Caco-2 (cell line): ENCODE measurements at regions not wholly inside any gene's neighbourhood (a gene's known extent, or its start where the extent isn't known, plus 50 kb on each side); places are given as distances from the start of the nearest gene placed in this dataset.
"Not testable (repeated sequence)": the region's sequence is repeated elsewhere in the genome, so short reads cannot be mapped to it uniquely, and the experiment has no call there.

Experiments
- BruUV-seq: library from RNA; stranded (reverse); fragments of 400-500 nt; replicated peaks from 2 replicates; lab custom pipeline; 2021; lab: Mats Ljungman, UMichigan
- CTCF ChIA-PET: fragments of 300-600 bp; sonication (Branson Sonifier 250); formaldehyde crosslinking; loops from one replicate; lab custom pipeline; 2022; ENCODE audit warnings: antibody characterized with exemption; lab: Charles Lee
- POLR2A ChIA-PET: fragments of 300-600 bp; sonication (Branson Sonifier 250); formaldehyde crosslinking; loops from one replicate; lab custom pipeline; 2022; ENCODE audit warnings: antibody characterized with exemption; lab: Charles Lee
- DNase-seq, 2 experiments: peaks; one replicate each; pipeline versions ENCODE4 v3.0.0 to v3.0.0-alpha.2; 2020 to 2022
- H3K27me3 ChIP-seq: replicated peaks from 2 replicates; pipeline ENCODE4 v1.6.0; 2011; ENCODE audit warnings: low read length; ENCODE audit not compliant: control insufficient read depth, insufficient read depth
- H3K36me3 ChIP-seq: 2 replicates; pipeline ENCODE4 v1.5.1; 2011; ENCODE audit warnings: low read length; ENCODE audit not compliant: control insufficient read depth, insufficient read depth
- H3K4me1 ChIP-seq: fragments of 250-450 bp; sonication (Bioruptor Pico); 2 replicates; pipeline ENCODE4 v1.5.1; 2020; ENCODE audit warnings: mild to moderate bottlenecking
- H3K4me3 ChIP-seq: 2 replicates; pipeline ENCODE4 v1.5.1; 2011; ENCODE audit warnings: low read depth, mild to moderate bottlenecking, control low read depth, low read length
- H3K9me3 ChIP-seq: fragments of 250-450 bp; sonication (Bioruptor Pico); 2 replicates; pipeline ENCODE4 v1.5.1; 2020; ENCODE audit warnings: mild to moderate bottlenecking, moderate library complexity
- H3K27ac Mint-ChIP-seq: one replicate; pipeline ENCODE4 v1.8.0; 2022; ENCODE audit warnings: mixed read lengths; ENCODE audit not compliant: unreplicated experiment
- H3K27me3 Mint-ChIP-seq: one replicate; pipeline ENCODE4 v1.8.0; 2022; ENCODE audit warnings: mixed read lengths; ENCODE audit not compliant: insufficient read depth, unreplicated experiment
- H3K36me3 Mint-ChIP-seq: one replicate; pipeline ENCODE4 v1.8.0; 2022; ENCODE audit warnings: mild to moderate bottlenecking, mixed read lengths; ENCODE audit not compliant: insufficient read depth, unreplicated experiment
- H3K4me1 Mint-ChIP-seq: one replicate; pipeline ENCODE4 v1.8.0; 2022; ENCODE audit warnings: low read depth, mixed read lengths; ENCODE audit not compliant: unreplicated experiment
- H3K4me3 Mint-ChIP-seq: one replicate; pipeline ENCODE4 v1.8.0; 2022; ENCODE audit warnings: mild to moderate bottlenecking, moderate library complexity, mixed read lengths; ENCODE audit not compliant: unreplicated experiment
- H3K9me3 Mint-ChIP-seq: one replicate; pipeline ENCODE4 v1.8.0; 2022; ENCODE audit warnings: mixed read lengths; ENCODE audit not compliant: unreplicated experiment
- CTCF ChIP-seq, 2 experiments: fragments of 200-600 bp in 1 of 2; IDR thresholded peaks; 1 replicate in 1 of 2; 2 replicates in 1 of 2; pipeline versions ENCODE4 v1.5.1 to v1.8.0; 2011 to 2022; ENCODE audit warnings: antibody characterized with exemption in 1 of 2, control low read depth in 1 of 2, inconsistent platforms in 1 of 2, low read depth in 1 of 2, low read length in 1 of 2, mild to moderate bottlenecking in 1 of 2, moderate library complexity in 1 of 2; ENCODE audit not compliant: insufficient read depth in 1 of 2, severe bottlenecking in 1 of 2, unreplicated experiment in 1 of 2
- intact Hi-C: fragments of 100-400 bp; cut with micrococcal nuclease; formaldehyde crosslinking; loops from one replicate; pipeline ENCODE4 v1.10.0; 2022; ENCODE audit not compliant: unreplicated experiment

DNA sequence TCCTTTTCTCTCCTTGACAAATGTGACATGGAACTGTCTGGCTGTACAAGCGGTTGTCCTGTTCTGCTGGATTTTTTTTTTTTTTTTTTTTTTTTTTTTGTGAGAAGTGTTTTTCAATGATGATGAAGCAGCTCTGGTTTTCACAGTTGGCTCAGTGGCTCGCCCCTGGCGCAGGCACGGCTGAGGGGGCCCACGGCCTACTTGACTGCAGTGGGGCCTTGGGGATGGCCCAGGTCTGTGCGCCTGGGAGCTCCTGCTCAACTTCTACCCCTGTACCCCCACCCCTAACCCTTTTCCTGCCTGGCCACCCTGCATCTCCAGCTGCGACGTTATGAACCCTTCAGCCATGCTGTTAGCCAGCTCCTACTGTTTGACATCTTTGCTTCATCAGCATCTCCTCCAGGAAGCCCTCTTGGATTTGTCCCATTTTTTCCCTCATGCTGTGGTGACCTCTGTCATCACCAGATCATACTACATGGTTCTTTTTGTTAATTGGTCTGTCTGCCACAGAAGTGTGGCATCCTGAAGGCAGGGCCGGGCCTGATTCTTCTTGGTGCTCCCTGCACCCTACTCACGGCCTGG is 167.9 kb downstream of the INHBB start:
- no peaks in the 10 kb centered on the region for H3K27me3 Mint-ChIP-seq
- intact Hi-C loops, result no loop called here
- H3K36me3 Mint-ChIP-seq, result no peaks in the 10 kb centered on the region
- no peak for TF ChIP-seq CTCF (IDR thresholded peaks at IDR 0.05; ENCODE audit: insufficient read depth in 1 of 2, low read depth in 1 of 2, low read length in 1 of 2, severe bottlenecking in 1 of 2, unreplicated experiment in 1 of 2)
- peaks cover 16% of the 10 kb centered on the region for H3K4me1 Mint-ChIP-seq
- ChIA-PET POLR2A (no interaction called here), CTCF (interaction anchor here (0.6 to 1.0 kb wide), 4 partner anchors 24 to 251 kb away, joined by 3 to 5 read pairs (median 4); no protein-coding TSS in a partner anchor)
- no peak overlapping the region for H3K4me3 Mint-ChIP-seq
- H3K9me3 ChIP-seq, result no peaks in the 10 kb centered on the region
- H3K27me3 ChIP-seq, result no peaks in the 10 kb centered on the region
- no peak overlapping the region for H3K4me3 ChIP-seq
- no TSS peak for BruUV-seq
- DNase-seq, result no peak
- no peaks in the 10 kb centered on the region for H3K36me3 ChIP-seq
- H3K4me1 ChIP-seq, result peaks cover 9% of the 10 kb centered on the region
- H3K9me3 Mint-ChIP-seq, result no peaks in the 10 kb centered on the region
- no peak overlapping the region for H3K27ac Mint-ChIP-seq

DNA sequence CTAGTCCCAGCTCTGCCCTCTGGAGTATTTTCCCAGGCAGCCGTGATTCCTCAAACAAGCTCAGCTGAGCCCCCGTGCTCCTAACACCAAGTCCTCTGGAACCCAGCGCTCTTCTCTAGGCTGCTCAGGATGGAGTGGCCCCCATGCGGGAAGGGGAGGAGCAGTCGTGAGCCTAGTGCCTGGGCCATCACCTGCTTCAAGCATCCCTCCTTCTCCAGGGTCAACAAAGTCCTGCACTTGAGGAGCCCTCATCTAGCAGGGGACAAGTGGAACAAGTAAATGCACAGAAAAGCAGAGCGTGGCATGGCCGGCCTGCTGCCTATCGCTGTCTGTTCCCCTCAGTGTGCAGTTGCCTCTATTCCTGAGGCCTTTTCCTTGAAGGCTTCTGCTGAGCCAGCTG is 168.6 kb downstream of the INHBB start:
- ChIA-PET CTCF (interaction anchor here (1.0 kb wide), 1 partner anchor 171 kb away, joined by 3 read pairs; no protein-coding TSS in a partner anchor), POLR2A (no interaction called here)
- Mint-ChIP-seq H3K4me1 (peaks cover 16% of the 10 kb centered on the region), H3K4me3 (no peak overlapping the region), H3K9me3 (no peaks in the 10 kb centered on the region), H3K36me3 (no peaks in the 10 kb centered on the region), H3K27me3 (no peaks in the 10 kb centered on the region), H3K27ac (no peak overlapping the region)
- no peaks in the 10 kb centered on the region for H3K36me3 ChIP-seq
- no peaks in the 10 kb centered on the region for H3K27me3 ChIP-seq
- H3K9me3 ChIP-seq, result no peaks in the 10 kb centered on the region
- no peak for TF ChIP-seq CTCF (IDR thresholded peaks at IDR 0.05; ENCODE audit: insufficient read depth in 1 of 2, low read depth in 1 of 2, low read length in 1 of 2, severe bottlenecking in 1 of 2, unreplicated experiment in 1 of 2)
- intact Hi-C loops, result no loop called here
- no peak for DNase-seq
- no peak overlapping the region for H3K4me3 ChIP-seq
- peaks cover 9% of the 10 kb centered on the region for H3K4me1 ChIP-seq
- no TSS peak for BruUV-seq

DNA sequence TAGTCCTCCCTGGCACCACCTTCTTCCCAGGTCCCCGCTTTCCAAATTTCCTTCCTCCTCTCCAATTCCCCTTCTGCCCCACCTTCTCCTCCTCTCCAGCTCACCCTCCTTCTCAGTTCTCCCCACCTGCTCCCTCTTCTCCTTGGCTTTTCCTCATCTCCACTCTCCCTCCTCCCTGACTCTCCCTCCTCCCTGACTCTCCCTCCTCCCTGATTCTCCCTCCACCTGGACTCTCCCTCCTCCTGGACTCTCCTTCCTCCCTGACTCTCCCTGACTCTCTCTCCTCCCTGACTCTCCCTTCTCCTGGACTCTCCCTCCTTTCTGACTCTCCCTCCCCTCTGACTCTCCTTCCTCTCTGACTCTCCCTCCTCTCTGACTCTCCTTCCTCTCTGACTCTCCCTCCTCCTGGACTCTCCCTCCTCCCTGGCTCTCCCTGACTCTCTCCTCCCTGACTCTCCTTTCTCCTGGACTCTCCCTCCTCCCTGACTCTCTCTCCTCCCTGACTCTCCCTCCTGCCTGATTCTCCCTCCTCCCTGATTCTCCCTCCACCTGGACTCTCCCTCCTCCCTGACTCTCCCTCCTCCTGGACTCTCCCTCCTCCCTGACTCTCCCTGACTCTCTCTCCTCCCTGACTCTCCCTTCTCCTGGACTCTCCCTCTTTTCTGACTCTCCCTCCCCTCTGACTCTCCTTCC is 169.3 kb downstream of the INHBB start:
- BruUV-seq, H3K36me3 Mint-ChIP-seq, H3K27ac Mint-ChIP-seq, POLR2A ChIA-PET, H3K4me1 ChIP-seq, H3K9me3 ChIP-seq, intact Hi-C loops, H3K27me3 ChIP-seq, H3K27me3 Mint-ChIP-seq, H3K4me3 ChIP-seq, H3K9me3 Mint-ChIP-seq, H3K4me3 Mint-ChIP-seq, H3K36me3 ChIP-seq: not testable (repeated sequence)
- DNase-seq, result peak in 1 of 2 experiments; percentile 21
- H3K4me1 Mint-ChIP-seq, result peaks cover 16% of the 10 kb centered on the region
- CTCF ChIA-PET, result interaction anchor here (1.0 kb wide), 1 partner anchor 172 kb away, joined by 3 read pairs; no protein-coding TSS in a partner anchor
